ENCODE measurements at regions not wholly inside any gene's neighbourhood (a gene's known extent, or its start where the extent isn't known, plus 50 kb on each side); places are given as distances from the start of the nearest gene placed in this dataset.

DNA sequence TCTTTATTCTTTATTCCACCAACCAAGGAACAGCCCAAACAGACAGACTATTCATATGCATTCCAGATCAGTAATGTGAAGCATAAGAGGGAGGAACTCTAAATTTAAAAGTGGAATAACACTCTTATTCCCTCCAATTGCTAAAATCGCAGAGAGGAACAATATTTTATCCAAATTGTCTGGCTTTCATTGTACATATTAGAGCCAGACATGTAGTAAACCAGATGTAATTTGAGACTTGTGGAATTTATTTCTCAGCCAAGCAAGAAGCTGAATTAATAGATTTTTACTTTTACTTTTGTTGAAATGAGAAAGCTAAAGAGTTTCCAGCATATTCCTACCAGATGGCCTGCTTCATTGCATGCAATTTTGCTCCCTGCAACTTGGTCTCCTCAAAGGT, 674.6 kb upstream of the SLIT2 start:
- TF ChIP-seq, protein P1, sequence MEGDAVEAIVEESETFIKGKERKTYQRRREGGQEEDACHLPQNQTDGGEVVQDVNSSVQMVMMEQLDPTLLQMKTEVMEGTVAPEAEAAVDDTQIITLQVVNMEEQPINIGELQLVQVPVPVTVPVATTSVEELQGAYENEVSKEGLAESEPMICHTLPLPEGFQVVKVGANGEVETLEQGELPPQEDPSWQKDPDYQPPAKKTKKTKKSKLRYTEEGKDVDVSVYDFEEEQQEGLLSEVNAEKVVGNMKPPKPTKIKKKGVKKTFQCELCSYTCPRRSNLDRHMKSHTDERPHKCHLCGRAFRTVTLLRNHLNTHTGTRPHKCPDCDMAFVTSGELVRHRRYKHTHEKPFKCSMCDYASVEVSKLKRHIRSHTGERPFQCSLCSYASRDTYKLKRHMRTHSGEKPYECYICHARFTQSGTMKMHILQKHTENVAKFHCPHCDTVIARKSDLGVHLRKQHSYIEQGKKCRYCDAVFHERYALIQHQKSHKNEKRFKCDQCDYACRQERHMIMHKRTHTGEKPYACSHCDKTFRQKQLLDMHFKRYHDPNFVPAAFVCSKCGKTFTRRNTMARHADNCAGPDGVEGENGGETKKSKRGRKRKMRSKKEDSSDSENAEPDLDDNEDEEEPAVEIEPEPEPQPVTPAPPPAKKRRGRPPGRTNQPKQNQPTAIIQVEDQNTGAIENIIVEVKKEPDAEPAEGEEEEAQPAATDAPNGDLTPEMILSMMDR (IDR thresholded peaks at IDR 0.05): no peak
- no peak for TF ChIP-seq POLR2AphosphoS5 (IDR thresholded peaks at IDR 0.05)
- TF ChIP-seq POLR2A (IDR thresholded peaks at IDR 0.05): no peak
- TF ChIP-seq EP300 (IDR thresholded peaks at IDR 0.05): no peak

All from sigmoid colon (tissue), 4 donors.